Pons (tissue), 1 donor: ENCODE measurements at regions not wholly inside any gene's neighbourhood (a gene's known extent, or its start where the extent isn't known, plus 50 kb on each side); places are given as distances from the start of the nearest gene placed in this dataset.

Source experiments
- DNase-seq: peaks from one replicate; pipeline ENCODE4 v3.0.0-alpha.2; 2016; ENCODE audit warnings: low spot score

DNA sequence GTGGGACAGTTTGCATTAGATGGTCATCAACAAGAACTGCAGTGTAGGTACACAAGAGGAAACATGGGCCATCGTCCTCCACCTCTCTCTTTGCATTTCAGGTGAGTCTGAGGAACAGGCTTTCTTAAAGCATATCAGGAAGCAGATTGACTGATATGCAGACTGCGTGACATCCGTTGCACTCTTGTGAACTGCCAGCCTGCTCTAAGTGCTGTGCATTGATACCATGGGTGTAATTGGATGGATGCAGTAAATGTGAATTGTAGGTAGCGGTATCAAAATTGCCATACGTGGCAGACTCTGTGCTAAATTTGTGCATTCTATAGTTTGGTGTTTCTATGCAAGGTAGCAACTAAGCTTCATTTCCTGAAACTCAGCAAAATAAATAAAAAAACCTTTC, 1008.3 kb downstream of the EFNB2 start:
- no peak for DNase-seq

DNA sequence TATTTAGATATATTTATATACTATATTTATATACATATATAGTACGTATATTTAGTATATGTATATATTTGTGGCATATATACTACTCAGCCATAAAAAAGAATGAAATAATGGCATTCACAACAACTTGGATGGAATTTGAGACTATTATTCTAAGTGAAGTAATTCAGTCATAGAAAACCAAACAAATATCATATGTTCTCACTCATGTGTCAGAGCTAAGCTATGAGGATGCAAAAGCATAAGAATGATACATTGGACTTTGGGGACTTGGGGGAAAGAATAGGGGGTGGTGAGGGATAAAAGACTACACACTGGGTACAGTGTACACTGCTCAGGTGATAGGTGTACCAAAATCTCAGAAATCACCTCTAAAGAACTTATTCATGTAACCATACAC, 1015.7 kb downstream of the EFNB2 start:
- DNase-seq, result no peak

DNA sequence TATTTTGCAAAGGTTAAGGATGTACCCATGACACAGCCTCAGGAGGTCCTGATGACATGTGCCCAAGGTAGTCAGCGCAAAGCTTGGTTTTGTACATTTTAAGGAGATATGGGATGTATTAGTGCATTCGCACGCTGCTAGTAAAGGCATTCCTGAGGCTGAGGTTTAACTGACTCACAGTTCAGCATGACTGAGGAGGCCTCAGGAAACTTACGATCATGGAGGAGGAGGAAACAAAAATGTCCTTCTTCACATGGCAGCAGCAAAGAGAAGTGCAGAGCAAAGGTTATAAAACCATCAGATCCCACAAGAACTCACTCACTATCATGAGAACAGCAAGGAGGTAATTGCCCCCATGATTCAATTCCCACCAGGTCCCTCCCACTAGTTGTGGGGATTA, 1017.4 kb downstream of the EFNB2 start:
- DNase-seq, result no peak

DNA sequence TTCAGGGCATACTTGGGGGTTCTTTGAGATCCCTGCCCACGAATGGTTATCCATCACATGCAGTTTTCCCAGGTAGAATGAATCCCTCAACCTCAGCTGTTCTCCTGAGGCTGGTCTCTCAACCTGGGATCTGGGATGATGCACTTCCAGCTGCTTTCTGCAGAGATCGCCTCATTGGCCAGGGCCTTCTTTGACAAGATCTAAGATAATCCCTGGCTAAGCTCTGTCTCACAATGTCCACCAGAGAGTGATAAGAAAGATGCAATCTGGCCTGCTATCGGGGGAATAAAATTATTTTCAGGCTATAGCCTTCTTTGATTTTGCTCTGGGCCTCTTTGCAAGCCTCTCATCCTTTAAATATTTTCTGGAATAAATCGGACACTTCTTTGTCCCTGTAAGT, 1021.1 kb downstream of the EFNB2 start:
- DNase-seq, result no peak

DNA sequence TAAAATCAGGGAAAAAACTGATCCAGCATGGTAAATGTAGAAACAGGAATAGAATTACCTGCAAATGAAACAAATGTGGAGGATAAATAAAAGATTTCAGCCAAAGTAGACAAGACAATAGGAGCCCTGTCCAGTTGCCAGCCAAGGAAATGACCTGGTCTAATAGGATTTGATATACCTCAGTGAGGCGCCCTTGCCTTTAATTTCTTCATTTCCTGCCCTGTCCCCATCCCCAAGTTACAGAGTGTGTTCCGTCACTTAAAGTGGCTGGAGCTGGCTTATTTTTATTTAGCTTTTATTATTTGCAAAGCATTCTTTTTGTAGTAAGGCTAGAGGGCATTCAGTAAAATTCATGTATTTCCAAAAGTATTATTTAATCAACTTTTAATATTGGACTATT, 1022.0 kb downstream of the EFNB2 start:
- DNase-seq, result no peak

DNA sequence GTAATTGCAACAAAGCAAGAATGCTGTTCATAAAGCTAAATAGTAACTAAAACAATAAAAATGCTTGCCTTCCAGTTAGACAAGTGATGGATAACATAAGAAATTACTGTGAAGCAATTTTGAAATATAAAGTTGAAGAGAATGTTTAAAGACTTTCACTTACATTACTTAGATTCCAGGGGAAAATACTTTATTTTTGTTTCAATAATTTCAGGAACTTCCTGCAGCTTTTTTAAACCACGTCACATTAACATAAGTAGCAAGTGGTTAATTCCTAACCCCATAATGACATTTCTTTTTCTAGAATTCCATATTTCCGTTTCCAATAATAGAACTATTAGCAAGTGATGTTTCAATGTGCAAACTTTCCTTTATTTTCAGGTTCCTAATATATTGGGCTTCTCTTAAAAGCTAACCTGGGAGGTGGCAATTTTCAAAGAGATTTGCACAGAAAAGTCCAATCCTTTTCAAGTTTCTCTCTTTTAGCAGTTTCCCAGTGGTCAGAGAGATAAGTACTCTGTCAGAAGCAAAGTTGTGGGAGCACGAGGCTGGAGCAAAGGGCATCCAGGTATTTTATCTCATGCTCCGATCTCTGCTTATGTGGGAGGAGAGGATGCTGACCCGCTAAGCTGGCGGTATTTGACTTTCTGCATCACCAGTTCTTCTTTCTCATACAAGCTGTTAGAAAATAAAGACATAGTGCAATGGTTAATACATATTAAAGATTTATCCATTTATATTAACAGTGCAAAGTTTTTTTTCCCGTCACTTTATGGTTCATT, 1025.3 kb downstream of the EFNB2 start:
- DNase-seq, result no peak

DNA sequence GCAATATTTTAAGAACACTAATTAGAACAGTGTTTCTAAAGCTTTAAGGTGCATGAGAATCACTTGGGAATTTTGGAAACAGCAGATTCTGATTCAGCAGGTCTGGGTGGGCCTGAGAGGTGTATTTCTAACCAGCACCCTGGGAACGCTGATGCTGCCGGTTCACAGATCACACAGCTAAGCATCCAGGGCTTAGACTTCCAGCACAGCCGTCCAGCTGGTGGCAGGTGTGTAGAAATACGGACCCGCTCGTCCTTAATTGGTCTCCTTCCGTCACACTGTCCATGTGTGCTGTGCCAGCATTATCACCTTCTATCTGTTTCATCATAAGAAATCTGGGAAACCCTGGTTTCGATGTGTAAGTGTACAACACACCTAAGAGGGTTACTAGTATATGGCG, 1029.0 kb downstream of the EFNB2 start:
- DNase-seq, result no peak

DNA sequence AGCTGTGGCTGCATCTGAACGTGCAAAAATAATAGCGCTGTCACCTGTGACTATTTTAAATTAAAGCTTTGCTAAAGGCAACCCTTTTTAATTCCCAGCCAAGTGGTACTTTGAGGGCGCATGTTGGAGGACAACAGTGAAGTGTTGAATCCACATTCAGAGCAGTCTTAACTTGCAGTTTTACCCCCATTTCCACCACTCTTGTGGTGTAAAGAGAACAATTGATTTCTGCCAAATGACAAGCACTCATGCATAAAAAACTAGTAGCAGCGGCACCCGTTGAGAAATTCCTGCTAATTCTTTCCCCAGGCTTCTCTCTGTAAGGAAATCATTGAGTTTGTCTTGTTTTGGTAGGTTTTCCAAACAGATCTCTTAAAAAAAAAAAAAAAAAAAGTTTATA, 1033.3 kb downstream of the EFNB2 start:
- DNase-seq, result no peak

DNA sequence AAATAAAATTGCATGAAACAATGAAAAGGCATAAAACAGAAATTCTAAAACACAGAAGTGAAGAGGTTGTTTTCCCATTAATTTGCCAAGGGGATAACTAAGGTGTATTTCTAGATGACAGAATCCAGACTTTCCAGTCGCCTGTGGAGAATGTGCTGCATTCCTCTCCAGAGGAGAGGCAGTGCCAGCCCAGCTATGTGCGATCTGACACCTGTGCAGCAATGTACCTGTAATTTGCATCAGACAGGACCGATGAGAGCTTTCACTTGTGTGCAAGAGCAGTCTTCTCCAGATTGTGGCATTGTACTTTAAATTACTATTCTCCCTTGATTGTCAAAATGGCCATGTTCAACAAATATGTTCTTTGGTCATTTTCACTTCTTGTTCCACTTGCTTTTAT, 1037.9 kb downstream of the EFNB2 start:
- DNase-seq, result no peak

DNA sequence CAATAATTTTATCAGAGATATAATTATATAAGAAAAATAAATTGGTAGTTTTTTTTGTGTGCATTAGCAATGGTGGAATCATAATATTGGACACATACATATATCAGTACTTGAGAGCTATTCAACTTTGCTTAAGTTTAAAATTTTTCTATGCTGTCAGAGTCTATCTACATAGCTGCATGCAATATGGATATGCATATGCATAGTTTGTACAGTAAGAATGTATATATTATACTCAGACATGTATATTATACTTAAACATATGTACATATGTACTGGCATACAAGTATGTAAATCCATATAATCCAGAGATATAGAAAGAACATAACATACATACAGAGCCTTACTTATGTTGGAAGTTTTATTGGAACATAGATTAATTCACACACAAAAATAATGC, 1043.2 kb downstream of the EFNB2 start:
- DNase-seq, result no peak

DNA sequence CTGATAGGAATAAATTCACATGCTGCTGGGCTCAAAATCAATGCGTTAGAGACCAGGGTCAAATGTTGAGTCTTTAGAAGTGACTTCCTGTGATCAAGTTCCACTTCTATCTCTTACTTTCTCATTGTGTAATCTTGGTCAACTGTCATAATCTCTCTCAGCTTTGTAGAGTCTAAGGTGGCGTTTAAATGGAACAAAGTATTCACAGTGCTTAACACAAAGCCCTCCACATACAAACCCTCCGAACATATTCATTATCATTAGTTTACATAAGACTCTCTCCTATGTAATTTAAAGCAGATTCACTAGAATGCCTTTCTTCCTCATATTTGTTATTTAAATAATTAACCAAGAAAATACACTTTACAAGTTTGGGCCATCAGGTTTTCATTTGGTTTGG, 1044.1 kb downstream of the EFNB2 start:
- no peak for DNase-seq

DNA sequence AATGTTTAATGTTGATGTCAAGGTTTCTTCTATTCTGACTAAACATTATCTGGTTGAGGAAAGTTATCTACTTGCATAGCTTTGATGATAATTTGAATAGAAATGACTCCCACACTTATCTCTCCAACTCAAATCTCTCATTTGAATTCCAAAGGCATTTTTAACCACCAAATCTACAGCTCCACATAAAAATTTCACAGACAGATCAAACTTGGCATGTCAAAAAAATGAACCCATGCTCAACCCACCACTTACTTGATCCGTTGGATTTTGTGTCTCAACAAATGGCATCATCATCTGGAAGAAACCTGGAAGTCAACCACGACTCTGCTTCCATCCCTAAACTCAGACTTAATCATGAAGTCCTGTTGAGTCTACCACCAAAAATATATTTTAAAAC, 1050.4 kb downstream of the EFNB2 start:
- DNase-seq, result no peak

DNA sequence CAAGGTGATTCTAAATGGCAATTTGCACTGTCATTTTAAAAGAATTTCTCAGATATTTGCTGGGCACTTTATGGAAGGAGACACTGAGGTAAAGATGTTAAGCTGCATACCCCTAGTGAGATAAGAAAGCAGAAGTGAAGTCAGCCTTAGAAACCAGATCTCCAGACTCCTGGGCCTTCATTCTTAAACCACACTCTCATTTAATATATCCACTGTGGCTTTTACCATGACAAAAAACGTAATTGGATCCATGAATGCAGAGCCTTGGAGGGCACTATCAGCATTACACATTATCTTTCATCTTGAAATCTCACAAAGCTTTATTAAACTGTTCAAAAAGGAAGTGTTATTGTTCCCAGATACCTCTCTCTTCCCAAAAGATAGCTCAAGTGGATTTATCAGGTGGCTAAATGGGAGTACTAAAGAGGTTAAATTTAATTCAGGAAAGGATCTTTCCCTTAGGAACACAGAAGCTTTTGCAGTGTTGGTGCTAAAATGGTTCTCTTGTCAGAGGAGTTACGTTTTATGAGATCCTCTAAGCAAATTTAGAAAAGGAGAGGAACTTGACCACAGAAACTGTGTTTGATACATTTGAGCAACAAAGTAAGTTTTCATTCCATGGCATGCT, 1060.4 kb downstream of the EFNB2 start:
- no peak for DNase-seq

DNA sequence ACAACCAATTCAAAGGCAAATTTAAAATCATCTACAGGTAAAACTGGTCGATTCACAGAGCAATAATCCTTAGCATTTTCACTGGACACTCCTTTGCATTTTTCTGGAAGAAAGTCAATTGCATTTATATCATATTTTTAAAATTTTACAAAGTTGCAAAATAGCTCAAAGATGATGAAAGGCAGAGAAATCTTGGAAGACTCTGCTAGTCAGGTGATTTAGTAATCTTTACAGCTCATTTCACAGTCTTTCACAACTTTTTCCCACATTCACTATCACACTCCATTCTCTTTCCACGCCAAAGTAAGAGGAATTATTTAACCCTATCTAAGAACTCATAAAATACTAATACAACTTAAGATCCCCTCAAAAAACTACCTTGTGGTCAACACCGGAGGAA, 1063.8 kb downstream of the EFNB2 start:
- no peak for DNase-seq

DNA sequence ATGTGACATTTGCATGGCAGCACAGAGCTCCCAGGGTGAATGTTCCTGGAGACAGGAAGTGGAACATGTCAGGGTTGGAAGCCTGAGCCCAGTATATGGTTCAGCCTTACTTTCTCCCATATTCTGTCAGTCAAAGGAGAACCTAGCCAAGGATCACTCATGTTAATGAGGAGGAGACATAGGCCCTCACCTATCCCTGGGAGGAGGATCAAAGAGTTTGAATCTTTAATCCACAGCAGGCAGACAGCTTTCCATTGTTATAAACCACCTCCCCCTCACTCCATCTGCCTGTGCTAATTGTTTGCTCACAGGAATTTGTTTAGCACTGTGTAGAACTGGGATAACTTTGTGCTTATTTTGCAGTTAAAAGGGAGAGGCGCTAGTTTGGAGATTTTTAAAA, 1069.1 kb downstream of the EFNB2 start:
- no peak for DNase-seq

DNA sequence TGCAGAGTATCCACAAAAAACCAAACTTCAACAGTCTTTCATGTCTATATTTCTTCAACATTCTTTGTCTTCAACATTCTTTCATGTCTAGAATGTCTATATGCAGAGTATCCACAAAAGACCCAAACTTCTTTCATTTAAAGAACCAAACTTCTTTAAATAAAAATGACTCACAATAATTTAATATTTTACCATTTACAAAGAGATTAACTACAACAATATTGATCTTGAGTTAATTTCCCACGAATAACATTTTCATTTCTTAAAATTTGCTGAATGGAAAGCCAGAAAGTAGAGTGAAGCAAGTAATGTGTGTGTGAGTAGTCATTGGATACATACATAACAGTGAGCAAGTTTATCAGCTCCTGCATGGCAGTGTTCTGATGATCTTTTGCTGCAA, 1069.7 kb downstream of the EFNB2 start, which contains the start of gene DAOA:
DAOA (plus strand) TSS at position 301 of the 400 bp plus-strand sequence.
- no peak for DNase-seq

DNA sequence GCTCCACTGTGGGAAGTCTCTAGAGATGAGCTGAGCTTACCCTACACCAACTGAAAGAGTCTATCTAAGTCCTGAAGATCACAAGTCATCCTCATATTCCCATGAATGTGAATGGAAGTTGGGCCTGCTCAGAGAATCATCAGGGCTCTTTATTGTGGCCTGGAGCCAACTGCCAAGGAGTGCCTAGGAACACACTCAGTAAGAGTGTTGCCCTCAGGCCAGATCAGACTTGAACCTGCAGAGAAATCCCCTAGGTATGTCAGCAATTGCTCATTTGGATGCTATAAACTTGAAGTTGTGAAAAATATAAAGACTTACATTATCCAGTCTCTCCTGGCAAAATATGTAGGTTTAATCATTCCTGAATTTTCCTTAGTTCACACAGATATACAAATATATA, 1070.2 kb downstream of the EFNB2 start:
- DNase-seq, result no peak

DNA sequence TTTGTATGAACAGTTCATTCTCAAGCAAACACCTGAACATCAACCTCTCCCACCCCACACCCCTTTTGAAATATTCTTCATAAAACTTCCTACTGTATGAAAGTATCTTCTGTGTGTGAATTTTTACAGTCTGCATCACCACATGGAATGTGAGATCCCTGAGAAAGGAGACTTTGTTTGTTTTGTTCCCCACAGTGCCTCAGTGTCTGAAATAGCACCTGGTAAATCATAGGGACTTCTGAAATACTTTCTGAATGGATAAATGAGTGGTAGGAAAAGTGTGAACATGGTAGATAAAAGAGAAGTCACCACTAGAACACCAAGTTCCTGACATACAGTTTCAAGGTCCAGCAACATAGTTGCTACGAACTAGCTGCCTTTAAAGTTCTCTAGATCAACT, 1071.2 kb downstream of the EFNB2 start:
- no peak for DNase-seq

DNA sequence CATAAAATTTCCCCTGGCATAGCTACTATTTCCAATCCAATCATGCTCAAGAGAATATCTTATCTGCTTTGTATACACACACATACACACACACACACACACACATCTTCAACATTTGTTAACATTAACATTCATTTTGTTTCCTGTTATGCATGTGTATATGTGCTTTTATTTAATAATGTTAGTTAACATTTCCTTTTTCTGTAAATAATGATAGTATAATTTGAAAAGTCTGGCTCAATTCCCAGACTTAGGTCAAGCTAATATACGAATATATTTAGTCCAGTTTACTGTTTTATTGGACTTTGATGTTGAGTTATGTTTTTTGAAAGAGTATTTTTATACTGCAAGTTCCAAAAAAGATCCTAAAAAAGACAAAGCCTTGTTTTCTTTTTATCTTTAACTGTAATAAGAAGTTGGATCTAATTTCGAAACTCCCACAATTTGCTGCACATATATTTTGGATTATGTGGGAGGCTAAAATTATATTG, 1072.4 kb downstream of the EFNB2 start:
- DNase-seq, result no peak

DNA sequence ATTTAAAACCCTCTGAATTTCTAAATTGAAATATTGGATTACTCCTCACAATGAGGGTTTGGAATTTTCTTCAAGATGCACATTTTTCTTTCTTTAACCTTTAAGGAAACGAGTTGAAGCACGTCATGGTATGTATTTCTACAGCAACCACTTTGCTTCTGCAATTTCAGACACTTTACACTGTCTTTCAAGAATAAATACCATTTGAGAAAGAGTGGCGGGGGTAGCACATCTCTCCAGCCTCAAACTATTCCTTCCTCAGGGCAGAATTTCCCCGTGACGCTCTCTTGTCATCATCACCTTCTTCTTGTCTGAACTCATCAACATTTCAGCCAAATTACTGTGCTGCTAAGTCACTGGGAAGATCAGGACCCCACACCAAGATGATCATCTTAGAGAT, 1073.4 kb downstream of the EFNB2 start:
- DNase-seq, result no peak

DNA sequence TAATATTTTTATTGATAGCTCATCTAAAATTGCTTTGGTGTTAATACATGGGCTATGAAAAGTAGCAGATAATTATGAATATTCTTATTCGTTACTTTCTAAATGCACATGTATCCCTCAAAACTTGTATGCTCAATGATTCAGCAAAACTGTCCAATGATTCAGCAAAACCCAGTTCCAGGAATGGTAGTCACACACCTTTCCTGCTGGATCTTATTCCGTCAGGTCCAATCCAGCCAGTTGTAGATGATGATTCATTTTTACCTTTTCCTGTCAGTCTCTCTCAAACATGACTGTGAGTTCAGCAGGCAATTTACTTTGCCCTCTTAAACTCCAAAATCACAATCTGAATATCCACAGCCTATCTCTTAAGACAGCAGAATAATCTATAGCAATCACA, 1082.6 kb downstream of the EFNB2 start:
- DNase-seq, result no peak

DNA sequence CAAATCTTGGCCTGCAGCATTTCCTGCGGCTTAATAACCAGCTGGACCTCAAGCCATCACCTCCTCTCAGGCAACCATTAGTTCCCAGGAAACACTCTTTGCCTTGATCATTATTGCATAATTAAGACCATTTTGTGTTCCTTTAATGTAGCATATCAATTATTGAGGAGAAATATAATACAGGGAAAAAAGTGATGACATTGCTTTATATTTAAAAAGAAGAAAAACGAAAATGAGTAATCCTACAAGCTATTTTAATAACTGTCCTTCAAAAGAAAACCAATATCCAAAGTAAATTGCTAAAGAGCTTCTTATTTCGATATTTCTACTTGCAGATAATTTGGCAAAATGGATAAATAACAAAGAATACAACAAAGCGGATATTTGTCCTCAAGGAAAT, 1084.7 kb downstream of the EFNB2 start:
- DNase-seq, result no peak

DNA sequence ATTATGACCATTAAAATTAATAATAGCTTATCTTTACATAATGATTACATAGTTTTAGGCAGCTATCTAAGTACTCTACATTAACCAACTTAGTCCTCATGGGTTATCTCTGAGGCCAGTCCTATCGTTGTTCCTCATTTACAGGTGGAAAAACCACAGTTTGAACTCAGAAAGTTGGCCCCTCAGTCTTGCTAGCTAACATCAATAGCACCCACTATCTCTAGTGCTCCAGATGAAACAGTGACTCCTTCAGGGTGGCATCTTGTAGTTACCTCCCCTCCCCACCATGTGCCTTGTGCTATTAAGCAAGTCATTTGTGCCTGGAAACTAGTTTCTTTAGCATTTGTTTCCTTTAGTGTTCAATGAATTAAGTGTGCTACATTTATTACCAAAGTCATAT, 1086.7 kb downstream of the EFNB2 start:
- DNase-seq, result no peak

DNA sequence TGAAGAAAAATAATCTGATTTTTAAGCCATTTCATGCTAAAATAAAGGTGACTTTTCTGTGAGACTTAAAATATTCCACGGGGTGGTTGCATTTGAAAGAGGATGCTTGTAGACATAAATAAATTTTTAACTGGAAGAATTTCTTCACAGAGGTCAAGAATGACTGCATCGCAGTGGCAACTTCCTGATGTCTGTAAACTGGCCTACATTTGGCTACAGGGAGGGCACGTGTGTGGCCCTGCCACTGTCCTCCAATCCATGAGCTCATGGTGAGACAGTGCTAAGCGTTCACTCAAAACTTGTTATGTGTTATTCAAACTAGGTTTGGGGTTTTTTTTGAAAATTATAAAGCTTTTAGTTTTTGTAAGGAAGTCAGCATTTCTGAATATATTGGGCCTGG, 1089.3 kb downstream of the EFNB2 start:
- no peak for DNase-seq
